ENCODE measurements at regions not wholly inside any gene's neighbourhood (a gene's known extent, or its start where the extent isn't known, plus 50 kb on each side); places are given as distances from the start of the nearest gene placed in this dataset.

- no peaks in the 10 kb centered on the region for H3K9me3 ChIP-seq (ENCODE audit: control insufficient read depth, low read length, poor library complexity, severe bottlenecking)
- Mint-ChIP-seq H3K27me3 (peaks cover 3% of the 10 kb centered on the region), H3K4me1 (no peaks in the 10 kb centered on the region), H3K4me3 (no peak overlapping the region), H3K36me3 (ENCODE audit: low read depth) (no peaks in the 10 kb centered on the region), H3K27ac (no peak overlapping the region)
- no peak for ATAC-seq
- no peak for DNase-seq
Measured at GRCh38 chr11:69422645-69423044, 58.8 kb upstream of the LINC01488 start.

GRCh38 chr11:69423181-69423580, 58.3 kb upstream of the LINC01488 start:
- DNase-seq (no peak), ATAC-seq (no peak)
- Mint-ChIP-seq H3K27me3 (peaks cover 5% of the 10 kb centered on the region), H3K36me3 (ENCODE audit: low read depth) (no peaks in the 10 kb centered on the region), H3K4me3 (no peak overlapping the region), H3K4me1 (no peaks in the 10 kb centered on the region), H3K27ac (no peak overlapping the region)
- no peaks in the 10 kb centered on the region for H3K9me3 ChIP-seq (ENCODE audit: control insufficient read depth, low read length, poor library complexity, severe bottlenecking)

- ATAC-seq (no peak), DNase-seq (no peak)
- H3K27ac Mint-ChIP-seq = no peak overlapping the region
- no peaks in the 10 kb centered on the region for H3K36me3 Mint-ChIP-seq (ENCODE audit: low read depth)
- no peaks in the 10 kb centered on the region for H3K4me1 Mint-ChIP-seq
- no peak overlapping the region for H3K4me3 Mint-ChIP-seq
- no peaks in the 10 kb centered on the region for H3K9me3 ChIP-seq (ENCODE audit: control insufficient read depth, low read length, poor library complexity, severe bottlenecking)
- peaks cover 10% of the 10 kb centered on the region for H3K27me3 Mint-ChIP-seq
Measured at GRCh38 chr11:69423611-69424385, 57.7 kb upstream of the LINC01488 start.

GRCh38 chr11:69424748-69425147, 56.7 kb upstream of the LINC01488 start:
- Mint-ChIP-seq H3K27ac (no peak overlapping the region), H3K4me1 (no peaks in the 10 kb centered on the region), H3K4me3 (no peak overlapping the region), H3K36me3 (ENCODE audit: low read depth) (no peaks in the 10 kb centered on the region), H3K27me3 (peaks cover 16% of the 10 kb centered on the region)
- no peaks in the 10 kb centered on the region for H3K9me3 ChIP-seq (ENCODE audit: control insufficient read depth, low read length, poor library complexity, severe bottlenecking)
- DNase-seq (no peak), ATAC-seq (no peak)

- Mint-ChIP-seq H3K27ac (no peak overlapping the region), H3K4me1 (no peaks in the 10 kb centered on the region), H3K27me3 (peaks cover 16% of the 10 kb centered on the region), H3K4me3 (no peak overlapping the region), H3K36me3 (ENCODE audit: low read depth) (no peaks in the 10 kb centered on the region)
- no peaks in the 10 kb centered on the region for H3K9me3 ChIP-seq (ENCODE audit: control insufficient read depth, low read length, poor library complexity, severe bottlenecking)
- no peak for ATAC-seq
- DNase-seq = no peak
Measured at GRCh38 chr11:69425444-69425843, 56.0 kb upstream of the LINC01488 start.

- DNase-seq (no peak), ATAC-seq (no peak)
- H3K4me1 Mint-ChIP-seq = no peaks in the 10 kb centered on the region
- H3K27me3 Mint-ChIP-seq = peaks cover 16% of the 10 kb centered on the region
- no peak overlapping the region for H3K4me3 Mint-ChIP-seq
- no peaks in the 10 kb centered on the region for H3K9me3 ChIP-seq (ENCODE audit: control insufficient read depth, low read length, poor library complexity, severe bottlenecking)
- H3K27ac Mint-ChIP-seq = no peak overlapping the region
- no peaks in the 10 kb centered on the region for H3K36me3 Mint-ChIP-seq (ENCODE audit: low read depth)
Measured at GRCh38 chr11:69425895-69426544, 55.4 kb upstream of the LINC01488 start.

- DNase-seq = no peak
- ATAC-seq = no peak
- no peaks in the 10 kb centered on the region for H3K36me3 Mint-ChIP-seq (ENCODE audit: low read depth)
- H3K27me3 Mint-ChIP-seq = peaks cover 23% of the 10 kb centered on the region
- H3K4me1 Mint-ChIP-seq = peaks cover 3% of the 10 kb centered on the region
- no peak overlapping the region for H3K27ac Mint-ChIP-seq
- H3K9me3 ChIP-seq (ENCODE audit: control insufficient read depth, low read length, poor library complexity, severe bottlenecking) = no peaks in the 10 kb centered on the region
- H3K4me3 Mint-ChIP-seq = no peak overlapping the region
Measured at GRCh38 chr11:69427337-69427736, 54.1 kb upstream of the LINC01488 start.

GRCh38 chr11:69427906-69428880, 53.3 kb upstream of the LINC01488 start:
- no peak for DNase-seq
- no peak overlapping the region for H3K4me3 Mint-ChIP-seq
- no peak for ATAC-seq
- H3K4me1 Mint-ChIP-seq = peaks cover 4% of the 10 kb centered on the region
- peaks cover 25% of the 10 kb centered on the region for H3K27me3 Mint-ChIP-seq
- no peak overlapping the region for H3K27ac Mint-ChIP-seq
- H3K9me3 ChIP-seq (ENCODE audit: control insufficient read depth, low read length, poor library complexity, severe bottlenecking) = no peaks in the 10 kb centered on the region
- peaks cover under 1% of the 10 kb centered on the region for H3K36me3 Mint-ChIP-seq (ENCODE audit: low read depth)

GRCh38 chr11:69429716-69430491, 51.6 kb upstream of the LINC01488 start:
- H3K9me3 ChIP-seq (ENCODE audit: control insufficient read depth, low read length, poor library complexity, severe bottlenecking) = no peaks in the 10 kb centered on the region
- peaks cover 36% of the 10 kb centered on the region for H3K27me3 Mint-ChIP-seq
- peaks cover 5% of the 10 kb centered on the region for H3K36me3 Mint-ChIP-seq (ENCODE audit: low read depth)
- no peak overlapping the region for H3K4me3 Mint-ChIP-seq
- DNase-seq = no peak
- H3K27ac Mint-ChIP-seq = no peak overlapping the region
- peaks cover 7% of the 10 kb centered on the region for H3K4me1 Mint-ChIP-seq
- ATAC-seq = no peak

- no peaks in the 10 kb centered on the region for H3K9me3 ChIP-seq (ENCODE audit: control insufficient read depth, low read length, poor library complexity, severe bottlenecking)
- Mint-ChIP-seq H3K27ac (no peak overlapping the region), H3K4me1 (peaks cover 7% of the 10 kb centered on the region), H3K4me3 (no peak overlapping the region), H3K36me3 (ENCODE audit: low read depth) (peaks cover 5% of the 10 kb centered on the region), H3K27me3 (peaks cover 42% of the 10 kb centered on the region)
- DNase-seq (no peak), ATAC-seq (no peak)
Measured at GRCh38 chr11:69430566-69430965, 50.9 kb upstream of the LINC01488 start.

GRCh38 chr11:69431136-69431535, 50.3 kb upstream of the LINC01488 start:
- Mint-ChIP-seq H3K27ac (no peak overlapping the region), H3K4me3 (no peak overlapping the region), H3K36me3 (ENCODE audit: low read depth) (peaks cover 5% of the 10 kb centered on the region), H3K4me1 (peaks cover 7% of the 10 kb centered on the region), H3K27me3 (peaks cover 48% of the 10 kb centered on the region)
- DNase-seq (no peak), ATAC-seq (no peak)
- no peaks in the 10 kb centered on the region for H3K9me3 ChIP-seq (ENCODE audit: control insufficient read depth, low read length, poor library complexity, severe bottlenecking)

Data from T-helper 17 cell (primary cell).